ENCODE measurements at regions not wholly inside any gene's neighbourhood (a gene's known extent, or its start where the extent isn't known, plus 50 kb on each side); places are given as distances from the start of the nearest gene placed in this dataset.
"Not testable (repeated sequence)": the region's sequence is repeated elsewhere in the genome, so short reads cannot be mapped to it uniquely, and the experiment has no call there.

GRCh38 chr5:71771191-71771590 lies 52.1 kb downstream of the CARTPT start:
- Histone ChIP-seq H3K4me3 (no peak overlapping the region), H3K27ac (no peak overlapping the region)

- Histone ChIP-seq H3K4me3 (no peak overlapping the region), H3K27ac (no peak overlapping the region)
Observed at GRCh38 chr5:71778678-71779276, 59.7 kb downstream of the CARTPT start.

GRCh38 chr5:71780597-71780996 lies 61.5 kb downstream of the CARTPT start:
- Histone ChIP-seq H3K27ac (no peak overlapping the region), H3K4me3 (no peak overlapping the region)

- no peak overlapping the region for H3K27ac ChIP-seq
- peak overlapping the region in 1 of 7 experiments; percentile 18 for H3K4me3 ChIP-seq
Observed at GRCh38 chr5:71782393-71782770, 63.3 kb downstream of the CARTPT start.

GRCh38 chr5:71782771-71783770 lies 64.0 kb downstream of the CARTPT start:
- Histone ChIP-seq H3K27ac (peak overlapping the region in 1 of 21 experiments; percentile 12), H3K4me3 (peak overlapping the region in 1 of 7 experiments; percentile 18)

- Histone ChIP-seq H3K27ac (no peak overlapping the region), H3K4me3 (no peak overlapping the region)
Observed at GRCh38 chr5:71783891-71784290, 64.8 kb downstream of the CARTPT start.

GRCh38 chr5:71786337-71787055 lies 67.4 kb downstream of the CARTPT start:
- no peak overlapping the region for H3K27ac ChIP-seq
- no peak overlapping the region for H3K4me3 ChIP-seq

- Histone ChIP-seq H3K27ac (no peak overlapping the region), H3K4me3 (no peak overlapping the region)
Observed at GRCh38 chr5:71788794-71789193, 69.7 kb downstream of the CARTPT start.

- no peak overlapping the region for H3K4me3 ChIP-seq
- no peak overlapping the region for H3K27ac ChIP-seq
Observed at GRCh38 chr5:71789746-71790145, 70.7 kb downstream of the CARTPT start.

GRCh38 chr5:71790433-71790832 lies 71.4 kb downstream of the CARTPT start:
- no peak overlapping the region for H3K27ac ChIP-seq
- no peak overlapping the region for H3K4me3 ChIP-seq

- not testable (repeated sequence) for H3K27ac ChIP-seq, H3K4me3 ChIP-seq
Observed at GRCh38 chr5:71792041-71792440, 73.0 kb downstream of the CARTPT start.

- H3K27ac ChIP-seq: no peak overlapping the region
Observed at GRCh38 chr5:71794061-71794695, 75.1 kb downstream of the CARTPT start.

GRCh38 chr5:71802673-71803072 lies 83.6 kb downstream of the CARTPT start:
- no peak overlapping the region for H3K27ac ChIP-seq
- no peak overlapping the region for H3K4me3 ChIP-seq

More at GRCh38 chr5:71794061-71794695, 75.1 kb downstream of the CARTPT start:
- H3K4me3 ChIP-seq: no peak overlapping the region

GRCh38 chr5:71806711-71807110 lies 87.6 kb downstream of the CARTPT start:
- no peak overlapping the region for H3K4me3 ChIP-seq
- no peak overlapping the region for H3K27ac ChIP-seq

GRCh38 chr5:71807909-71808308 lies 88.8 kb downstream of the CARTPT start:
- no peak overlapping the region for H3K27ac ChIP-seq
- no peak overlapping the region for H3K4me3 ChIP-seq

- no peak overlapping the region for H3K27ac ChIP-seq
- H3K4me3 ChIP-seq: no peak overlapping the region
Observed at GRCh38 chr5:71809446-71809845, 90.4 kb downstream of the CARTPT start.

GRCh38 chr5:71810023-71810422 lies 90.9 kb downstream of the CARTPT start:
- H3K4me3 ChIP-seq: no peak overlapping the region
- H3K27ac ChIP-seq: no peak overlapping the region

- Histone ChIP-seq H3K4me3 (no peak overlapping the region), H3K27ac (no peak overlapping the region)
Observed at GRCh38 chr5:71810471-71811195, 91.6 kb downstream of the CARTPT start.

GRCh38 chr5:71811779-71812178 lies 92.7 kb downstream of the CARTPT start:
- Histone ChIP-seq H3K4me3 (no peak overlapping the region), H3K27ac (no peak overlapping the region)

All from skin epidermis (tissue), 12 donors.